ENCODE measurements at regions not wholly inside any gene's neighbourhood (a gene's known extent, or its start where the extent isn't known, plus 50 kb on each side); places are given as distances from the start of the nearest gene placed in this dataset.
"Not testable (repeated sequence)": the region's sequence is repeated elsewhere in the genome, so short reads cannot be mapped to it uniquely, and the experiment has no call there.

DNA sequence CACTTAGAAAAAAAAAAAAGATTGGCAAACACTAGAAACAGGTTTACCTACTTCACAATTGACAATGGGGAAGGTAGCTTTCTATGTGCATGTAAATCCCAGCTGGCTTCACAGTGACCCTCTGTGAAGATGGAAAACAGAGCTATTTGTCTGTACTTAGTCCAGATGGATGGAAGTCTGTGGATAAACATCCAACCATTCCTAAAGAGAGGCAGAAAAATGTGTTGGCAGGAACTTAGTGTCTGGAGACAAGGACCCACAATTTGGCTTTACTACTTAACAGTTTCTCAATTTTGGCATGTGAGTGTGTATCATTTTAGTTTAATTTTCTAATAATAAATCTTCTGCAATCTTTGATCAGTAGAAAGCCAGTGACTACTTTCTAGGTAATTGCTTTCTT lies 154.4 kb downstream of the RAD51AP2 start:
- no peak for DNase-seq (ENCODE audit: low spot score)

DNA sequence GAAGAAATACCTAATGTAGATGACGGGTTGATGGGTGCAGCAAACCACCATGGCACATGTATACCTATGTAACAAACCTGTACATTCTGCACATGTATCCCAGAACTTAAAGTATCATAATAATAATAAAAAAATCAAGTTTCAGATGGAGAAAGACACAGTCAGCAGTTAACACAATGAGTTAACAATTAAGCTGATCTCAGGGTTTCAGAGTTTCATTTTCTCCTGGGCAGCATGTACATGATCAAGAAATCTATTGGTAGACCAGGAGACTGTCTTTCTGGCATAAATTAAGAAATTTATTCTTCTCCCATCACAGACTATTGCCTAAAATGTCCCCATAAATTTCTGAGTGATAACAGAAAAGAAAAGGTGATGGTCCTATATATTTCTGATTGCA lies 155.3 kb downstream of the RAD51AP2 start:
- no peak for DNase-seq (ENCODE audit: low spot score)

GRCh38 chr2:17355608-17356329 lies 162.5 kb downstream of the RAD51AP2 start:
- DNase-seq (ENCODE audit: low spot score), result no peak

GRCh38 chr2:17353263-17353662 lies 165.0 kb downstream of the RAD51AP2 start:
- DNase-seq (ENCODE audit: low spot score), result no peak

- DNase-seq (ENCODE audit: low spot score), result not testable (repeated sequence)
These were observed 175.5 kb downstream of the RAD51AP2 start for GRCh38 chr2:17342692-17343091.

GRCh38 chr2:17337507-17337906 lies 180.7 kb downstream of the RAD51AP2 start:
- no peak for DNase-seq (ENCODE audit: low spot score)

DNA sequence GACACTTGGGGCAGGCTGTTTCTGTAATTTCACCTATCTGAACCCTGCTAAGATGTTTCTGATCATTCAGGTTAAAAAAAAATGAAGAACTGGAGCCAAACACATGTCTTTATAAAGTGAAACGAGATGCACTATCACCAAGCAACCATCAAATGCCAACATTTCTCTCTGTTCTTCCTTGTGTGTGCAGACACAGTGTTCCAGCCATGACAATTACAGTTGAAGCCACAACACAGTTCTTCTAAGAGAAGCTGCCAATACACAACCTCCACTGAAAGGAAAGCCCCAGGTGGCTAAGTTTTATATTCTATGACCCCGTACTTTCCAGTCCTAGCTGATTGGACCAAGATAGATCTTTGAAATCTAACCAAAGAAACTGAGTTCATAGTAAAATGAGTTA lies 181.8 kb downstream of the RAD51AP2 start:
- DNase-seq (ENCODE audit: low spot score), result no peak

DNA sequence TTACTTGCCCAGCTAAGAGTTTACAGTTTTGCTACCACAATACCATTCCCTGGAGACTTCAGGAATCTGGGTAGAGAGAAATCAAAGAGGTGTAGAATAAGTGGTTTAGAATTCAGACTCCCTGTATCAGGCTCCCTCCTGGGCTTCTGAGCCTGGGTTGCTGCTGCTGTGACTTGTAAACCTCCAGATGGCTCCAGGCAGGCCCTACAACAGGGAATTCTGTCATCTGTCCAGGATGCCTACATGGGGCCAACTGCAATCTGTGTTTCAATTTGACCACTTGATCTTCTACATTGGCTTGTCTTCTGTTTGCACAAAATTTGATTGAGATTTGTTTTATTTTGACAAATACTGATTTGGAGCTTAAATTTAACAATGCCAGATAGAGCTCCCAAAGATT lies 183.9 kb downstream of the RAD51AP2 start:
- no peak for DNase-seq (ENCODE audit: low spot score)

GRCh38 chr2:17331636-17332035 lies 186.6 kb downstream of the RAD51AP2 start:
- DNase-seq (ENCODE audit: low spot score), result no peak

DNA sequence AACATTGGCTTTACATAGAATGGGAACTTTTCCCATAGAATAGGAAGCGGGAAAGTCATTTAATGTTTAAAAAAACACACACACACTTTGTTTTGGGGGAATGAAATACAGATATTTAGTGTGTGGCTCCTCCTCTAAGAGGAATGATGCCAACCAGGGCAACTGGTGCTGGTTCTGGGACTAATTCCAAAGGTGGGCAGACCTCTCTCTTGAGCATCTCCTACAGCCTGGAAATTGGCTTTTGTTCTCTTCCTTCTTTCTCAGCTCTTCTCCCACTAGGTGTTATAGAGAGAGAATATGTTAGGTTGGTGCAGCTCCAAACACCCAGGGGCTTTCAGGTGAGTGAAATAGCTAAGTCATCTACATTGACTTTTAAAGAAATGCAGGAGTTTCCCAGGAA lies 190.1 kb downstream of the RAD51AP2 start:
- DNase-seq (ENCODE audit: low spot score), result no peak

DNA sequence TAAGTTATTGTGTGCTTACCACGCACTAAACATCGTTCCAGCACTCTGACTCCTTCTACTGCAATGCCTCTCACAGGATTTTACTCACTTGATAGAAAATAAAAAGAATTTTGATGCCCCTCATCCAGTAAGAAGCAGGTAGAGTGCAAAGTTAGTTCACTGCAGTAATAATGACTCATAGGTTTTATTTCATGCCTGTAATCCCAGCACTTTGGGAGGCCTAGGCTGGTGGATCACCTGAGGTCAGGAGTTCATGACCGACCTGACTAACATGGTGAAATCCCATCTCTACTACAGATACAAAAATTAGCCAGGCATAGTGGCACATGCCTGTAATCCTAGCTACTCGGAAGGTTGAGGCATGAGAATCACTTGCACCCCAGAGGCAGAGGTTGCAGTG lies 190.6 kb downstream of the RAD51AP2 start:
- no peak for DNase-seq (ENCODE audit: low spot score)

GRCh38 chr2:17326717-17327116 lies 191.5 kb downstream of the RAD51AP2 start:
- DNase-seq (ENCODE audit: low spot score), result no peak

DNA sequence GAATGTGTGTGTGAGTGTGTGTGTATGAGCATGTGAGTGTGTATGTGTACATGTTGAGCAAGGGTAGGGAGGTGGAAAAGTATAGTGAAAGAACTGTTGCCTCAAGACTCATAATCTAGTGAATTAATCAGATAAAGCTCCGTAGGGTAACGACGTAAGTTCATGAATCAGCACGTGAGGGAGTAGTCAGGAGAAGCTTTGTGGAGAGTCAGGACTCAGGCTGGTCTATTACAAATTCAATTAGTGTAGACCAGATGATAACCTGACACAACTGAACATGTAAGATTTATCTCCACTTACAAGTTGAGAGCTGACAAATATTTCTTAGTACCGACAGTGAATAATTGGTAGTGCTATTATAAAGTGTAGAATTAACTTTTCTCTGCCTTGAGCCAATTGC lies 194.5 kb downstream of the RAD51AP2 start:
- DNase-seq (ENCODE audit: low spot score), result no peak

DNA sequence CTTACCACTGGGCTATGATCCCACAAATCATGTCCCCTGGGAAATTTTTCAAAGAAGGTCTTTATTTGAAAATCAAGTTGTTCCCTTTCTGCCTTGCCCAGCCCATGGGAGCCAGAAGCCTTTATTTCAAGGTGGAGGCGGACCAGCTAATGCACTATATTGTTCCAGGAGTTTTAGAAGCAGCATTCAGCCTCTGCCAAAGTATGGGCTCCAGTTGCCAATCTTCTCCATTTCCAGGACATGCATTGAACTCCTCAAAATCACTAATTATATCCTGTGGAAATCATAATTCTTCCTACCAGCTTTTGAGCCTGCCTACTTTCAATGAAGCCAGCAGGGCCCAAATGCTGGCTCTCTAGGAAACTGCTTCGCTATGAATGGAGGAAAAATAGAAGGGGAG lies 195.8 kb downstream of the RAD51AP2 start:
- no peak for DNase-seq (ENCODE audit: low spot score)

DNA sequence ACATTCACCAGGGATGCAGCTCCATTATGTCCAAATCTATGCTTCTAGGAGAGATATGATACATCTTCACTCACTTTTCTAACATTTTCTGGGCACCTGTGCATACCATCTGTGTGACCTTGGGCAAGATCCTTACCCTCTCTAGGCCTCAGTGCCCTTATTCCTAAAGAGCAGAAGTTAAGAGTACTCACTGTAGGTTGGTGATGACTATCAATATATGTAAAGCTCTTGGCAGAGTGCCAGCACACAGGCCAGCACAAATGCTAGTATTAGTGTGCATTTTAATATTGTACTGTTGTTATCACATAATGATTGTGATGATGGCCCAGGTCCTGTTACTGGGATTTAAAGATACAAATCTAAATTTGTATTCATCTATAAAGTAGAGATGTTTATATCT lies 199.2 kb downstream of the RAD51AP2 start:
- DNase-seq (ENCODE audit: low spot score), result no peak

DNA sequence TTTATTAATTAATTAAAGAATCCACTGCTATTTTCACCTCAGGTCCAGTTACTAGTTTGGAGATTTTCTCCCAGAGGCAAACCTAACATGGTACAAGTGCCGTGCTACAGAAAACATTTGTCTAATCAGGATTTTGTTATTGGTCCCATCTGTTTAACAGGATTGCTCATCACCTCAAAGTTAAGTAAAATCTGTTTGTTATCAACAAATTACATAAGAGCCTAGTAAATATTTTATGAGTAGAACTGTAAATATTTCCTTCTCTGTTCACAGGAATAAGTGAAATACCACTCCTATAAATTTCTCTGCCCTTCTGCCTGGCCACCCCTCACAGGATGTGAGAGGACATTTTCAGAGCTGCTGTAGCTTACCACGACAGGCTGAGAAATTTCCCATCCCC lies 200.2 kb downstream of the RAD51AP2 start:
- DNase-seq (ENCODE audit: low spot score), result no peak

DNA sequence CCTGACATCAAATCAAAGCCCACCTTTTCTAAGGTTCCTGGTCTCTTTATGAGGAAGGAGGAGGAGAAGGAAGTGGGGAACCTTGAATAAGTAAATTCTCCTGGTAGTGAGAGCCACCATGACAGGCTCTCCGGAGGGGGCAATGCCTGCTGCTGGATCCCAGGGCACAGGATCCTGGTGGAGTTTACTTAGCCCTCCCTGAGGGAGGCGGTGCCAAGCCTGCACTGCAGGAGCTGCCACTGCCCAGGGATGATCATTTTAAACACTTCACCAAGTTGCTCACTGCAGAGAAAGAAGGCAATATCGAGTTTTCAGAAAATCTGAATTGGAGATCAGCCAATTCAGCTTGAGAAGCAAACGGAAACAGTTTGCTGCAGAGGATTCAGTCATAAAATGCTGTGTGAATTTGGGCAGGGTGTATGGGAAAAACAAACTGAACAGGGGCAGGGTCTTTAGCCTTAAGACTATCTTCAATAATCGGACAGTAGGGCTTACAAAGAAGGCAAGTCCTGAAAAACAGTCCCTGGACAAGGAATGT lies 200.7 kb downstream of the RAD51AP2 start:
- DNase-seq (ENCODE audit: low spot score), result no peak

- no peak for DNase-seq (ENCODE audit: low spot score)
These were observed 205.0 kb downstream of the RAD51AP2 start for GRCh38 chr2:17313261-17313660.

DNA sequence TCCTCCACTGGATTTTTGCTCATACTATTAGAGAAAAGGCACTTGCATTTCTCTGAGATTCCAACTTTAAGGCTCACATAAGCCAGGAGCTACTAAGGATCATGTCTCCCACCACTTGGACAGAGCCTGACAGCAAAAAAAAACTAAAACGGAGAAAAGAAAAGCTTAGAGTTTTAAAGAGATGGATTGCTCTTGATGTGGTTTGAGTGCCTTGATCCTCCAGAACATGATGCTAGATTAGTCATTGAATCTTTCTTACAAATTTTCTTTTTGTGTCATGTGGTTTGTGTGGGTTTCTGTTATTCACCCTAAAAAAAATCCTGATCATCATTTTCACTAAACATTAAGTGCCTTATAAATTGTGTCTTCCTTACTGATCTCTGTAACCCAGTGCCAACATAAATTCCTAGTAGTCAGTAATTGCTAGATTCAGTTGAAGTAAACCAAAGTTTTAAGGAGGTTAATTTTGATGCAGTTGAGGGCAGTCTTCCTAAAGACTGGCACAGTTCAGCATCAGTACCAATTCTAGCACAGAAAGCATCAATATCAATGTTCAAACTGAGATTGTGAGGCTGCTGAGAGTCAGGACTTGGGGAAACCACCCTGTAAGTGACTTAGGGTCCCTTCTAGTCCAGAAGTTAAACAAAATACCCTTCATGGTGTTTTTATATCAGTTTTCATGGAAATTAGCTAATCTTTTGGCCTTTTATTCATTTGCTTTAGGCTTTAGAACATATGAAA lies 206.3 kb downstream of the RAD51AP2 start:
- no peak for DNase-seq (ENCODE audit: low spot score)

GRCh38 chr2:17311106-17311619 lies 207.1 kb downstream of the RAD51AP2 start:
- DNase-seq (ENCODE audit: low spot score), result no peak

- DNase-seq (ENCODE audit: low spot score), result no peak
These were observed 208.4 kb downstream of the RAD51AP2 start for GRCh38 chr2:17309741-17310339.

DNA sequence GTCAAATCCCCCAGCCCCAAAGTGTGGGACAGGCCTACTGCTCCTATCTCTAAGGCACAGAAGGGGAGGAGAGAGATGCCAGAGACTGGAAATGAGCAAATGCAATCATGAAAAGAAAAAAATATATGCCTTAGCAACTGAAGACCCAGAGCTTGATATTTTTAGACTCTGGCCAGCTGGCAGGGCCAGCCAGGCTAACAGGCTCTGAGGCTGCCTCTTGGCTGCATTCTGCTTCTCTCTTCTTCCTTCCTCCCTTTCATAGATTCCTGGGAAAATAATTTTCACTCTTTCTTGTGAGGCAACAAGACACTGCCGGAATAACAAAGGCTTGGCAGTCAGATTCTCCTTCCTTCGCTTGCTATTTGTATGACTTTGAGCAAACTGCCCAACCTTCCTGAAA lies 209.1 kb downstream of the RAD51AP2 start:
- DNase-seq (ENCODE audit: low spot score), result no peak

All from mesenteric fat pad (tissue), 1 donor.